GM12865 (cell line): ENCODE measurements at regions not wholly inside any gene's neighbourhood (a gene's known extent, or its start where the extent isn't known, plus 50 kb on each side); places are given as distances from the start of the nearest gene placed in this dataset.
"Not testable (repeated sequence)": the region's sequence is repeated elsewhere in the genome, so short reads cannot be mapped to it uniquely, and the experiment has no call there.

Source experiments
- DNase-seq: peaks from one replicate; pipeline ENCODE4 v3.0.0; 2010; ENCODE audit warnings: low read depth
- H3K4me3 ChIP-seq: 2 replicates; pipeline ENCODE4 v1.5.1; 2011; ENCODE audit warnings: mild to moderate bottlenecking, low read depth, low read length, control low read depth
- TF ChIP-seq, protein P1 (sequence below): IDR thresholded peaks from 2 replicates; pipeline ENCODE4 v1.5.1; 2011; ENCODE audit warnings: low read length, control low read depth, low read depth, inconsistent platforms; ENCODE audit not compliant: insufficient read depth; ENCODE audit errors: missing control alignments

DNA sequence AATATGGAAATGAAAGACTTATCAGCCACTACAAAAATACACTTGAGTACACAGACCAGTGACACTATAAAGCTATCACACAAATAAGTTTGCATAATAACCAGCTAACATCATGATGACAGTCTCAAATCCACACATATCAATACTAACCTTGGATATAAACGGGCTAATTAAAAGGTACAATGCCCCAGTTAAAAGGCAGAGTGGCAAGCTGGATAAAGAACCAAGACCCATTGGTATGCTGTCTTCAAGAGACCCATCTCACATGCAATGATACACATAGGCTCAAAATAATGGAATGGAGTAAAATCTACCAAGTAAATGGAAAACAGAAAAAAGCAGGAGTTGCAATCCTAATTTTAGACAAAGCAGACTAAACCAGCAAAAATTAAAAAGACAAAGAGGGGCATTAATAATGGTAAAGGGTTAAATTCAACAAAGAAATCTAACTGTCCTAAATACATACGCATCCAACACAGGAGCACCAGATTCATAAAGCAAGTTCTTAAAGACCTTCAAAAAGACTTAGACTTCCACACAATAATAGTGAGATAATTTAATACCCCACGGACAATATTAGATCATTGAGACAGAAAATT, 163.3 kb downstream of the CD24 start:
- TF ChIP-seq, protein P1, sequence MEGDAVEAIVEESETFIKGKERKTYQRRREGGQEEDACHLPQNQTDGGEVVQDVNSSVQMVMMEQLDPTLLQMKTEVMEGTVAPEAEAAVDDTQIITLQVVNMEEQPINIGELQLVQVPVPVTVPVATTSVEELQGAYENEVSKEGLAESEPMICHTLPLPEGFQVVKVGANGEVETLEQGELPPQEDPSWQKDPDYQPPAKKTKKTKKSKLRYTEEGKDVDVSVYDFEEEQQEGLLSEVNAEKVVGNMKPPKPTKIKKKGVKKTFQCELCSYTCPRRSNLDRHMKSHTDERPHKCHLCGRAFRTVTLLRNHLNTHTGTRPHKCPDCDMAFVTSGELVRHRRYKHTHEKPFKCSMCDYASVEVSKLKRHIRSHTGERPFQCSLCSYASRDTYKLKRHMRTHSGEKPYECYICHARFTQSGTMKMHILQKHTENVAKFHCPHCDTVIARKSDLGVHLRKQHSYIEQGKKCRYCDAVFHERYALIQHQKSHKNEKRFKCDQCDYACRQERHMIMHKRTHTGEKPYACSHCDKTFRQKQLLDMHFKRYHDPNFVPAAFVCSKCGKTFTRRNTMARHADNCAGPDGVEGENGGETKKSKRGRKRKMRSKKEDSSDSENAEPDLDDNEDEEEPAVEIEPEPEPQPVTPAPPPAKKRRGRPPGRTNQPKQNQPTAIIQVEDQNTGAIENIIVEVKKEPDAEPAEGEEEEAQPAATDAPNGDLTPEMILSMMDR: no peak
- H3K4me3 ChIP-seq: no peak overlapping the region
- DNase-seq: no peak

DNA sequence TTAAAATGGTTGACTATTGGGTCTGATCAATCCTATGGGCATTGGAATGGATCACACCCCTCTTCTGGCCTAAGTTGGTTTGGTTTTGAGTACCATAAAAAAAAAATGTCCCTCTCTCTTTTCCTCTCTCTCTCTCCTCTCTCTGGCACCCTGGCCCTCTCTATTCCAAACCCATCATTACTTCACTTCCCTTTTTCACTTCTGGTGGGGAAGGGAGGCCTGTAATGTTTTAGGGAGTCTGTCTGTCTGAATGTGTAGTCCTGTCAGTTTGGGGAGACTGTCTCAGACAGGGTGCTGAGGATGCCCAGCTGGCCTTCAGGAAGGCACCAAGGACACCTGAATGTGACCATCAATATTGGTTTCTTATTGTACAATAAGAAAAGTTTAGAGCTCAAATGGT, 165.8 kb downstream of the CD24 start:
- TF ChIP-seq, protein P1: no peak
- H3K4me3 ChIP-seq: no peak overlapping the region
- no peak for DNase-seq

DNA sequence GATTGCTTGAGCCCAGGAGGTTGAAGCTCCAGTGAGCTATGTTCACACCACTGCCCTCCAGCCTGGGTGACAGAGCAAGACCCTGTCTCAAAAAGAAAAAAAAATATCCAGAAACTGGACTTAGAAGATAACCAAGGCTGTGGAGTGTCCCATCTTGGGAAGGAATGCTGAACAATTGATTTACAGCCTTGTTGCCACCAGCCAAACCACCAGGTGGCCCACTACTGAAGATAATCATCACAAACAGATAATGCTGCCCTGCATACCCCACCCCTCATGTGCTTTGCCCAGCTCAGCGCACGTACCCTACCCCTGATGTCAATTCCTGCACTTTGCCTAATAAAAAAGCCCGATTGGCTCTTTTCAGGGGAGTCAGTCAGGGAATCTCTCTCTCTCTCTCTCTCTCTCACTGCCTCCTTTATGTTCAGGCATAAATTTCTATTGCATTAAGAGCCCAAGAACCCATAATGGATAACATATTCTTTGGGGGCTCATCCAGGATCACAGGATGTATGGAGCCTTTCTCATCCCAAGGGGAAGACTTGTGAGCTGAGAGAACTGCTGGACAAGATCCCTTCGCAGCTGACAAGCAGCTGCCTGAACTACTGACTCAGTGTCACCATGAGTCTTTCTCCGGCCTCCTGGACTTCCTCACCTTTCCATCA, 166.4 kb downstream of the CD24 start:
- TF ChIP-seq, protein P1: no peak
- DNase-seq: no peak
- H3K4me3 ChIP-seq: no peak overlapping the region

DNA sequence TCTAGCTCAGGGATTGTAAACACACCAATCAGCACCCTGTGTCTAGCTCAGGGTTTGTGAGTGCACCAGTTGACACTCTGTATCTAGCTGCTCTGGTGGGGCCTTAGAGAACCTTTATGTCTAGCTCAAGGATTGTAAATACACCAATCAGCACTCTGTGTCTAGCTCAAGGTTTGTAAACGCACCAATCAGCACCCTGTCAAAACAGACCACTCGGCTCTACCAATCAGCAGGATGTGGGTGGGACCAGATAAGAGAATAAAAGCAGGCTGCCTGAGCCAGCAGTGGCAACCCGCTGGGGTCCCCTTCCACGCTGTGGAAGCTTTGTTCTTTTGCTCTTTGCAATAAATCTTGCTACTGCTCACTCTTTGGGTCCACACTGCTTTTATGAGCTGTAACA, 168.3 kb downstream of the CD24 start:
- not testable (repeated sequence) for H3K4me3 ChIP-seq, DNase-seq

DNA sequence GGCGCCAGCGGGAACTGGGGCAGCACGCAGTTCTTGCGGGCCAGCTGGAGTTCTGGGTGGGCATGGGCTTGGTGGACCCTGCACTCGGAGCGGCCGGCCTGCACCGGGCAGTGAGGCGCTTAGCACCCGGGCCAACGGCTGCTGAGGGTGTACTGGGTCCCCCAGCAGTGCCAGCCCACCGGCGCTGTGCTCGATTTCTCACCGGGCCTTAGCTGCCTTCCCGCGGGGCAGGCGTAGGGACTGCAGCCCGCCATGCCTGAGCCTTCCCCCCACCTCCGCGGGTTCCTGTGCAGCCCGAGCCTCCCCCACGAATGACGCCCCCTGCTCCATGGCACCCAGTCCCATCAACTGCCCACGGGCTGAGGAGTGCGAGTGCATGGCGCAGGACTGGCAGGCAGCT, 168.8 kb downstream of the CD24 start:
- TF ChIP-seq, protein P1: no peak
- no peak overlapping the region for H3K4me3 ChIP-seq
- no peak for DNase-seq

DNA sequence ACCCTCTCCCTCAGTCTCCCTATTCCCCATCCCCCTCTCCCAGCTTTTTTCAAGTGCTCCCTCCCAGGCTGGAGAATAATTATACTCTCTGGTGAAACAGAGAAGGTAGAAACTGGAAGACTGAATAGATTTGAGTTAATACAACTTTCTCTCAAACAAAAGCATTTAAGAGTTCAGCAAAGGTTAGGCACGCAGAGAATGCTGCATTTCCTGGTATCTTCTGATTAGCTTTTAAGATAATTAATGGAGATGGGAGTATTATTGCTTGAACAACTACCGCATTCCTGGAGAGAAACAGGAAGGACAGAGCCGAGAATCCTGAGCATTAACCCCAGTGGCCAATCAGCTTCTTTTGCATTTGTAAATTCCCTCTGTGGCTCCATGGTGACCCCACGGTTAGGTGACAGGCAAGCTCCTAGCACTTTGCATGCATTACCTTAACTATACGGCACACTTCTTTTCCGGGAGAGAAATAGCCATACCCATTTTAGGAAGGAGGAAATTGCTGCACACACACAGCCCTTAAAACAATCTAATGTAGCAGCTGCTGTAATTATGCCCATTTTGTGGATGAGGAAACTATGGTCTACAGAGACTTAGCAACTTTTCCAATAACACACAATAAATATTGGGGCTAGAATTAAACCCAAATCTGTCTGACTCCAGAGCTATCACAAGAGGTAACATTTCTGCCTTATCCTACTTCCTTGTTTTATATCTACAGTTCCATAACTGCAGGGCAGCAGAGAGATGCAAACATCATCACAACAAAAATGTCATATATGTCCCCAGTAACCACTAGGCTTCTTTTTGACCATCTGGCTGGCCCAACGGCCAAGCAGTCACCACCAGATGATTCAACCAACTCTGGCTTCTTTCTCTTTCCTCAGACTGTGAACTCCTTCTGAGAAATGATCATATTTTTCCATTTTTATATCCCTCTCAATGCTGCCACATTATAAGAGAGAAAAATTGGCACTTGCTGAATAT, 169.9 kb downstream of the CD24 start:
- H3K4me3 ChIP-seq: no peak overlapping the region
- DNase-seq: no peak
- TF ChIP-seq, protein P1: no peak

DNA sequence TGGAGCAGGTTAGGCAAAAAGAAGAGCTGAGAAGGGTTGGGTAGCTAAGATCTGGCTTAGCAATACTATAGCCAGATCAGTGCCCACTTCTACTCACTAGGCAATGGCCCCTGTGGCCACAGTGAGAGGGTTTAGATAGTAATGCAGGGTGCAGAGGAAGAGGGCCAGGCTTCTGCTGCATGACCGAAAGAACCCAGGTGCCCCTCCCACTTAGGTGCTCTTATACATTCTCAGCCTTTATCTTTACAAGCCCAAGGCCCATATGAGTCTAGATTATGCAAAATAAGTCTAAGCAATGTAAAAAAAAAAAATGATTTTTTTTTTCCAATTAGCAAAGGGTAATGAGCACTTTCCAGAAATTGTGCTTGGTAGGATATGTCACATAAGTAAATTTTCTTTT, 171.3 kb downstream of the CD24 start:
- DNase-seq: no peak
- H3K4me3 ChIP-seq: no peak overlapping the region
- TF ChIP-seq, protein P1: no peak
